Stimulated activated CD8-positive, alpha-beta memory T cell treated with anti-CD3 and anti-CD28 coated beads, Interleukin-12 subunit alpha, Interleukin-12 subunit beta, amount 100 ng/mL, for 1 hour (primary cell): ENCODE measurements at regions not wholly inside any gene's neighbourhood (a gene's known extent, or its start where the extent isn't known, plus 50 kb on each side); places are given as distances from the start of the nearest gene placed in this dataset.

Experiments used
- DNase-seq: peaks from one replicate; pipeline ENCODE4 v3.0.0-alpha.2; 2020; ENCODE audit warnings: low read depth

DNA sequence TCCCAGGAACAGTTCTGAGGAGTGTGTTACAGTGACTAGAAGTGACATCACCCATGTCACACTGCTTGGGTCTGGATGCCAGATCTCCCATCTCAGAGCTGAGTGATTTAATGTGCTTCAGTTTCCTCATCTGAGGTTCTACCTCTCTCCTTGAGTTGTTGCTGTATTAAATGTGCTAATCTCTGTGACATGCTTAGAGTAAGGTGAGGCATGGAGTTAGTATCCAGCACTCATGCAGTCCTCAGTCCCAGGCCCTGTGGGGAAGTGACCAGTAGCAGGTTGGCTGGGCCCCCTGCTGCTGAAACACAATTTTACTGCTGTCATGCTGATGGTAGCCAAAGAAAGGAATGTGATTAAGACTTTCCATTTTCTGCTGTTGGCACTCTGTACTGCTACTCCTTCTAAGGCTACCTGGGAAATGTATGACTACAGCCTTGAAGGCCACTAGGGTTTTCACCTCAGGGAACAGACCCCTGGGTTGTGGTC is 639.6 kb downstream of the MID1IP1 start:
- DNase-seq: no peak

GRCh38 chrX:39442332-39442731 is 641.1 kb downstream of the MID1IP1 start:
- no peak for DNase-seq

DNA sequence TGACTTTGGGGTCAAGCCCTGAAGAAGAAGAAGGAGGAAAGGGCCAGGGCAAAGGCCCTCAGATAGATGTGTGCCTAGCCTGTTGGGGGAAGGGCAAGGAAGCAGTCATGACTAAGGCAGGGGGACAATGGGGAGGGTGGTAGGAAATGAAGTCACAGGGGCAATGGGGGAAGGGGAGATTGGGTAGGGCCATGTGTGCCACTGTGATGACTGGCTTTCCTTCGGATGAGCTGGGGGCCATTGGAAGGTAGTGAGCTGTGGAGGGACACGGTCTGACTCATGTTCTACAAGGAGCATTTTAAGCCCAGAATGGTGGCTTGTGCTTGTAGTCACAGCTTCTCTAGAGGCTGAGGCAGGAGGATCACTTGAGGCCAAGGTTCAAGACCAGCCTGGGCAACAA is 642.0 kb downstream of the MID1IP1 start:
- DNase-seq: no peak

DNA sequence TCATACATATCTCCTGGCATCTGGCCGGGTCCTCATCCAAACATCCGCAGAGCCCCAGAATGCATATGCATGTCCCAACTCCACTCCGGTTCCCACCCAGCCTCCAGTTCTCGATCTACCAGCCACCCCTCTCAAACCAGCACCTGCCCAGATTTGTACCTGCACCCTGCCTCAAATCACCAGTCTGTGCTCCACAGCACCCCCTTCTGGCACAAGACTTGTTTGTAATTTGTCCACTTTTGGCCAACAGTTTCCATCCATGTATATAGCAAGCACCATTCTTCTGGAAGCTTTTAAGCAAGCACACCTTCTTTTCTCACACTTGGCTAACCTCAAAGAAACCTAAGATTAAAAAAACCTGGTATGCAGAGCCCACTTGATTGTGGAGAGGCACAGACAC is 644.1 kb downstream of the MID1IP1 start:
- no peak for DNase-seq

GRCh38 chrX:39449352-39449751 is 648.1 kb downstream of the MID1IP1 start:
- DNase-seq: no peak

DNA sequence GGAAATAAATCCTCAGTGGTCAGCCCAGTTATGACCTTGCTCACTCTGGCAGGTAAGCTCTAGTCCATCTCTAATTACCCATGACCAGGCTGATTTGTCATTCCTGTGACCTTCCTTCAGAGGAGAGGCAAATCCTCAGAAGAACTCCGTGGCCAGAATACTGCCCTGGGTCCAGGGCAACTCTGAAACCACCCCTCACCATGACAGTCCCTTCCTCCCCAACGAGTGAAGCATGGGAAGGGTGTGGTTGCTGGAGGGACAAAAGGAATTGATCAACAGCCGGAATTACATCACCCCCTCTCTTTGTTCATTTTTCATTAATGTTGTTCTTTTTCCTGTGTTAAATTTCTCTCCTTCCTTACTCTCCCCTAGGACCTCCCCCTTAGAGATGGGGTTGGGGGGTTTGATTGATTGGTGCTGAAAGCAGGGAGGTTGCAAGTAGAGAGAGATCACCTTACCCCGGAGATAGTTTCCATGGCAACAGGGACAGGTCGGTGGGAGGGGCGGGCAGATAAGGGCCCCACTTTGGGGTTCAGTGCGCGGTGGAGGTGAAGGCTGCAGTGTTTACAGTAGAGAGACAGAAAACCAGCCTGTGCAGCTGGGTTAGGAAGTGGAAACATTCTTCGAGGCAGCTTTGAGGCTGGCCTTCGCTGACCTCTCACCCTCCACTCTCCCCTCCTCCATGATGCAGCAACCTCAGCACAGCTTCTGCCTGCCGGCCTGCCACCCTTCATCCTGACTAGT is 647.4 kb downstream of the BCOR start:
- DNase-seq: no peak

DNA sequence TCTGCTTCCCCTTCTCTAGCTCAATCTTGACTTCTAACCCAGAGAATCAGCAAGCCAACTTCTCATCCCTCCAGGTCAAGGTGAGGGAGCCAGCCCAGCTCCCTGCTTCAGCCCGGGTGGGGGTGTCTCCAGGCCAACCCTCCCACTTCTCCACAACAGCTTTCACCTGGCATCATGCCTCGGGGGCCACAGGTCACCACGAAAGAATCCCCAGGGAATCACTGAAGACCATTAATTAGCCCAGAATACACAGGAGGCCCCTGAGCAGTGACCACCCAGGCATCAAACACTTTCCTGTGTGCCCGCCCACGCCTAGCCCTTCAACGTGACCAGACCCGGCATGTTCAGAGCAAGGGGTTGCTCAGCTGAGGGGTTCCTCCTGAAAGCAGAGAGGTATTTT is 646.7 kb downstream of the BCOR start:
- DNase-seq: no peak

- DNase-seq: no peak
These were observed 645.4 kb downstream of the BCOR start for GRCh38 chrX:39452401-39452800.

GRCh38 chrX:39453889-39454621 is 643.7 kb downstream of the BCOR start:
- DNase-seq: no peak

GRCh38 chrX:39456894-39457604 is 640.7 kb downstream of the BCOR start:
- no peak for DNase-seq

- no peak for DNase-seq
These were observed 639.0 kb downstream of the BCOR start for GRCh38 chrX:39458779-39459178.

GRCh38 chrX:39459204-39459603 is 638.6 kb downstream of the BCOR start:
- DNase-seq: no peak

GRCh38 chrX:39459952-39460351 is 637.8 kb downstream of the BCOR start:
- no peak for DNase-seq

GRCh38 chrX:39460499-39460898 is 637.3 kb downstream of the BCOR start:
- DNase-seq: no peak

DNA sequence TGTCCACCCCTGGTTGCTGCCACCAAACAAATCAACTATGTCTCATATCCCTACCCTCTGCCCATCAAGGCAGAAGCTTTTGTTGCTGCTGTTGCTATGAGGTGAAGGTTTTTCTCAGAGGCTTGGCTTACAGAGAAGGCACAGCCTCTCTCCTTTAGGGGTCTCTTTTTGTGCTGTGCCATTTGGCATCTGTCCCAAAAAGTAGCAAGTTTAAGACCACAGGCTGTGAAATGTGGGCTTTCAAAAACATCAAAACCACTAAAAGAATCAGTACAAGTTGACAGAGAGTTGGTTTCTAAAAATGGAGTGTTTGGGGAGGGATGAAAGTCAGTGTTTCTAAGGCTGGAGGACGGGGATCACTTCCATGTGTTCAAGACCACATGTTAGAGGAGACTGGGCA is 634.9 kb downstream of the BCOR start:
- DNase-seq: no peak

DNA sequence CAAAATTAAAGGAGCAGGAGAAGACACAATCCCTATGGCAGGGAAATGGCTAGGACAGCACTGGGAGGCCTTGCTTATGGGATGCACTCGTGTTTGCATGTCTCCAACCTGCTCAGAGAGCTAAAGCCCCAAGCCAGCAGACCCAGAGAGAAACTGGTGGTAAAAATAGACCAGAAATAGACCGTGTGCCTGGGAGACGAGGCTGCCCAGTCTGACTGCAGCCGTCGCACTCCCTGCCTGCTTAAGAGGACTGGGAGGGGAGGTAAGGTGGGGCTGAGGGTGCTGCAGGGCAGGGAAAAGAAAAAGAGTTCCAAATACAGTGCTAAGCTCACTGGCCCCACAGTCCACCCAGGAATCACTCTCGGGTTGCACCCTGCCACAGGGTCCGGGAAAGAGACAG is 633.5 kb downstream of the BCOR start:
- no peak for DNase-seq

DNA sequence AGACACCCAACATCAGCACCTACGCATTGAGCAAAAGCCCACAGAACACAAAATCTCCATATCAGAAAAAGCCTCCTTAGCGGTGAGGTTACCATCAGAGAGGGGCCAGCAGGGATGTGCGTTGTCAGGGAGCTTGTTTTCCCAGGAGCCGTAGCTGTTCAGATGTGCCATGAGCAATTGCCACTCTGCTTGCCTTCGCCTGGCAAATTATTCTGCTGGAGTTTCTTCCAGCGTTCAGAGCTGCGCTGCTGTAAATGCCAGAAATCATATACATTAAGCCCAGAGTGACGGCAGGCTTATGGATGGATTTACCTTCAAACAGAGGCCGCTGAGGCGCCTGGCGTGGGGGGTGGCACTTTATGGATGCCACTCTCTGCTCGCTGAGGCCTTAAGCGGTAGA is 632.3 kb downstream of the BCOR start:
- no peak for DNase-seq

DNA sequence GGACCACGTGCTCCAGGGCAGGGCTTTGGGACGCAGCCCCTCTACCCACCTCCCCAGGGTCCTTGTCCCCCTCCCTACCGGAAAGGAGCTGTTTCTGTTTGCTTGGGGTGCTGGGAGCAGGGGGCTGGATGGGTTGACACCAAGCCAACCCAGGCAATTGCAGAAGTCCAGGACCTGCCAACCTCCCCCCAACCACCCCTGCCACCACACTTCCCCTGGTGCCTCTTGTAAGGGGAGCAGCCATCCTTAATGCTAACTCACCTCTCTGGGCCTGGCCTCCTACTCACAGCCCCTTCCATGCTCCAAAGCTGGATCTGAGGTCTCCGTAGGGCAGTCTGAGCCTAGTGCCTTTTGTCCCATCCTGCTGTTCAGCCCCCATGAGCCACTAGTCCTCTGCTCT is 631.9 kb downstream of the BCOR start:
- DNase-seq: no peak

DNA sequence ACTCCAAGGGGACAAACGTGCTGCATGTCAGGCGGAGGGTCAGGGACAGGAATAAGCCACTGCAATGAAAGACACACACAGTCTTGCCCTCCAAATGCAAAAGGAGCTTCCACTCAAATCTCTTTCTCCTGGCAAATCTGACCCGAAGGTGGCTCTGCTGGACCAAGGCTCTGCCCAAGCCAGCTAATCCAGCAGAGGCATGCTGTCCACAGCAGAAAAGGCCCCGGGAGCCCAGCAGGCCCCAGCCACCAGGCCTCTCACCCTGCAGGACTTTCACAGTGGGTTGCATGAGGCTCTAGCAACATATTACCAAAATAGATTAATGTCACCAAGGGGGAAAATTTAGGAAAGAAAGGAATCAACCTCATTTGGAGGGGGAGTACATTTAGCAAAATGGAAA is 628.6 kb downstream of the BCOR start:
- DNase-seq: no peak

- DNase-seq: no peak
These were observed 627.0 kb downstream of the BCOR start for GRCh38 chrX:39470588-39471407.

DNA sequence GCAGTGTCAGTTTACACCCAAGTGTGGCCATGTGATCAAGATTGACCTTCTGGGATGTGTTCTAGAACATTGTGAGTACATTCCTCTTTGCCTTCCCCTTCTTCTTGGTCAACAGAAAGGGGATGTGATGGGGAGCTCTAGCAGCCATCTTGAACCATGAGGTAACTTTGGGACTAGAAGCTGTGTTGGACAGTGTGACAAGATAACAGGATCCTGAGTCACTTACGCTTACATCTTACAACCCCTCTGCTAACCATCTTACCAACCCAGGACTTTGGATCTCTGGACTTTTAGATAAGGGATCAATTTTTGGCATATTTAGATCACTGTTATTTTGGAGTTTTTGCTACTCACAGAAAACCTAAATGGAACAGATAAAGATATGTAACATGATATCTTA is 625.6 kb downstream of the BCOR start:
- no peak for DNase-seq

- no peak for DNase-seq
These were observed 623.9 kb downstream of the BCOR start for GRCh38 chrX:39473812-39474211.
